ENCODE measurements at regions not wholly inside any gene's neighbourhood (a gene's known extent, or its start where the extent isn't known, plus 50 kb on each side); places are given as distances from the start of the nearest gene placed in this dataset.
"Not testable (repeated sequence)": the region's sequence is repeated elsewhere in the genome, so short reads cannot be mapped to it uniquely, and the experiment has no call there.

GRCh38 chr14:30223966-30224365 is 296.3 kb upstream of the PRKD1 start:
- DNase-seq (ENCODE audit: low read depth), result no peak

DNA sequence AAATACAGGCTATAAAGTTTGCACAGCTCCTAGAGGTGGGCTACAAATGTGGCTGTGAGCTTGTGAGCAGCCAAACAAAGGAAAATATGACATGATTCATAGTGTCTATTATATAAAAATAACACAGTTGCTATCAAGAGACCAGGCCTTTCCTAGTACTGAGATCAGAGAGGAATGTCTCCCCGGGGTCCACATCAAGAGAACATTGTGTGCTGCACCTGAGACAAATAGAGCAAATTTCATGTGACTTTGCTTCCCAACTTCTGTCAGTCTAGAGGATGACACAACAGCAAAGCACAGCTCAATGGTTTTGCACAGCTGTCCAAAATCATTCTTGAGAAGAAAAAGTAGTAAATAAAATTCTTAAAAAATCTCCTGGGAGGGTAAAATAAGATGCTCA is 297.5 kb upstream of the PRKD1 start:
- DNase-seq (ENCODE audit: low read depth), result no peak

DNA sequence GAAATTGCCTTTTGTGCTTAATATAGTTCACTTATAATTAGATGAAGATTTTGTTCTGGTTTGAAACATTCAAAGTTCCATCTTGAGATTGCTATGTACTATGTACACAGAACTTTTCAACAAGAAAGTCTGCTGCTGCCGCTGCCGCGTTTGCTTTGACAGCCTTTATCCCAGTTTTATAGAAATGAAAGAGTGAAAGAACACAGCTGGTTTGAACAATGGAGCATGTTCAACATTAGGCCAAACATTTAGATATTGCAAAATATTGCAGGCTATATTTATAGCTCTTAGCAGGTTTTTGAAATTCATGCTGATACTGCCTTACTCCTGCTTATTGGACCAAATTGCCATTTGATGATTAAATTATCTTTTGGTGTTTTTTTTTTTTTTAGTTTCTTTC is 299.8 kb upstream of the PRKD1 start:
- no peak for DNase-seq (ENCODE audit: low read depth)

GRCh38 chr14:30227876-30228275 is 300.2 kb upstream of the PRKD1 start:
- no peak for DNase-seq (ENCODE audit: low read depth)

GRCh38 chr14:30230719-30231118 is 303.1 kb upstream of the PRKD1 start:
- DNase-seq (ENCODE audit: low read depth), result no peak

DNA sequence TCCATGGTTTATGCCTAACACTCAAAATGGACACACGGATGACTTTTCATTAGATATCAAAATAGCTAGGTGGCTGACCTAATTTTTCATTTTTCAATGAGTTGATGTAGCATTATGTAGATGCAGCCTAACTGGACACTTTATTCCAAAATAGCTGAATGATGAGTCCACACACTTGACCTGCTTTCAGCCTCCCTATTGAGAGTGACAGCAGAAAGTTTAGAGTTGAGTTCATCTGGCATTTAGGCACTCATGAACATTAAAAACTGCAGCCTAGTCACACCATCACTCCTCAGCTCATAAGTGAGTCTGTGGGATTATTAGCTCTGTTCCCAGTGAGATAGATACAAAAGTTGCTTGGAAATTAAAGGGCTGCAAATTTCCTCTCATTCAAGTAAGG is 307.3 kb upstream of the PRKD1 start:
- DNase-seq (ENCODE audit: low read depth), result no peak

GRCh38 chr14:30235485-30235884 is 307.8 kb upstream of the PRKD1 start:
- DNase-seq (ENCODE audit: low read depth), result no peak

DNA sequence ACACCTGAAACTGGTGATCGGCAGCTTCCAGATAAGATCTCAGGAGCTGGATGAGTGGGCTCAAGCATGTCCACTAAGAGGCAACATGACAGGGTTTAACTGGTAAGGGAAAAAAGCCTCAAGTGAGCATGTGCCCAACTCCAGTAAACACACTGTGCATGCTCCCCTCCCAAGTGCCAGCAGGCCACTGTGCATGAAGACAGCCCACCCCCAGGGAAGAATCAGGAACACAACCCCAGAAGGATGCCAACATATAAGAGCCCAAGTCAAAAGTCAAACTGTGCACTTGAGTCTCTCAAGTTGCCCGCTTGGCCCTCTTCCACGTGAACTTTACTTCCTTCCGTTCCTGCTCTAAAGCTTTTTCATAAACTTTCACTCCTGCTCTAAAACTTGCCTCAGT is 311.3 kb upstream of the PRKD1 start:
- no peak for DNase-seq (ENCODE audit: low read depth)

DNA sequence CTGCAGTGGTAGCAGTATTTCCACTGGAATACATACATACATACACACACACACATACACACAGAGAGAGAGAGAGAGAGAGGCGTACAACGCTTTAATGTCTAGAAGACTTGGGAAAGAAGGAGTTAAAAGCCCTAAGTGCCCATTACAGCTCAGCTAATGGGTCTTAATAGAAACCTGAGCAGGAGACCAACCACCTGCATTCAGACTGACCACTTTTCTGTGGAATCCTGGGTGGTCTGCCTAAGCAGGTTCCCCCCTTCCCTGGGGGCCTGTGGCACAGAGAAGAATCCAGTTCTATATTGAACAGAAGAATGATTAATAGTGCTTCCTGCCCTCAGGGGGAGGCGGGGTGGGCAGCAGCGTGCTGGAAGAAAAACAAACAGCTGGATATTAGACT is 312.4 kb upstream of the PRKD1 start:
- no peak for DNase-seq (ENCODE audit: low read depth)

DNA sequence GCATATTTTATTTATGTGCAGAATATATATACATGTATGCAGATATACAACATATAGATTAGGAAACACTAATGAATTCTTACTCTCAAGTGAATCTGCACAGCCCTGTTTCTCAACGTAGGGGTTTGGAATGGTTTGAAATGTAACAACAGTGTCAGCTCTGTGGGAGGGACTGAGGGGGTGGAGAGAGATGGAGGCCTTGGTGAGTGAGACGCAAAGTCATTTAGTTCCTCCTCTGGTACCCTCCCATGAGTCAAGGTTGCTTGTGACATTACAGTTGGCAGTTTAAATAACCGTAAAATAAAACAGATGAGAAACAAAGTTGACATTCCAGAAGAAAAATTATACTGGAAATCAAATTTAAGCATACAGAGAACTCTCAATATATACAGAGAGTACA is 313.0 kb upstream of the PRKD1 start:
- no peak for DNase-seq (ENCODE audit: low read depth)

GRCh38 chr14:30242744-30243143 is 315.1 kb upstream of the PRKD1 start:
- no peak for DNase-seq (ENCODE audit: low read depth)

- no peak for DNase-seq (ENCODE audit: low read depth)
Observed at GRCh38 chr14:30243207-30243606, 315.6 kb upstream of the PRKD1 start.

- no peak for DNase-seq (ENCODE audit: low read depth)
Observed at GRCh38 chr14:30243805-30244204, 315.2 kb upstream of the G2E3 start.

- DNase-seq (ENCODE audit: low read depth), result not testable (repeated sequence)
Observed at GRCh38 chr14:30244348-30244747, 314.6 kb upstream of the G2E3 start.

DNA sequence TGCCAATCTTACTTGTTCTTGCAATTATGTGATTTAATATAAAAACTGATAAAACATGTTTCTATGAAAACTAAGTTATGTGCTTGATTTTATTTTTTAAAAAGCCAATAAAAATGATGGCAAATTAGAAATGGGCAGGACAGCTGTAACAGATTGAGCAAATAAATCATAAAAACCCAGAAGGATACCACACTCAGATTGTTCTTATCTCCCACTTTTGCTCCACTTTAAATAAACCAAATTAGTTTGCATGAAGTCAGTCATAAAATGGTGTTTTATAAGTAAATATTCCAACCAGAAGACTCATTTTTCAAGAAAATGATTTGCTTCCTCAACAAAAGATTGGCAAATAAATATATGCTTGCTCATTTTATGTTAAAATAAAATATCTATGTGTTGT is 307.9 kb upstream of the G2E3 start:
- no peak for DNase-seq (ENCODE audit: low read depth)

DNA sequence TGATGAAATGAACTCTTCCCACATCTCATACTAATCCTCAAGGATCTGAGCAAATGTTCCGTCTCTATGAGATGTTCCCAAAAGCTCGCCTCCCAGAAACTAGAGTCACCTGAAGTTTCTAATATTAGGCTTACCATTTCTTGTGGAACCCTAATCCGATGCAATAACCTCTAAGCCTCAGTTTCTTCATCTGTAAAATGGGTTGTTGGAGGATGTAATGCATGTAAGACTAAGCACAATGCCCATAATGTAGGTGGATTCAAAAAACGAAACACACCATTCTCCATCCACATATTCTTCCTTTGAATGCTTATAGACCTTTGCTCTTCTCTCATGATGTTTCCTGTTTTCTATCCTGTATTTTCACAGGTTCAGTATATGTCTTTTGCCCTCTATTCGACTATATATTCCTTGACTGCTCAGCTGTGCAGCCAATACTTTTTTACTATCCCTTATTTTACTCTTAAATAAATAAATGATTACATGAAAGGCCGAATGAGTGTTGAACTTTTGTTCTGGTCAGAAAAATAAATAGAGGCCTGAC is 307.3 kb upstream of the G2E3 start:
- no peak for DNase-seq (ENCODE audit: low read depth)

DNA sequence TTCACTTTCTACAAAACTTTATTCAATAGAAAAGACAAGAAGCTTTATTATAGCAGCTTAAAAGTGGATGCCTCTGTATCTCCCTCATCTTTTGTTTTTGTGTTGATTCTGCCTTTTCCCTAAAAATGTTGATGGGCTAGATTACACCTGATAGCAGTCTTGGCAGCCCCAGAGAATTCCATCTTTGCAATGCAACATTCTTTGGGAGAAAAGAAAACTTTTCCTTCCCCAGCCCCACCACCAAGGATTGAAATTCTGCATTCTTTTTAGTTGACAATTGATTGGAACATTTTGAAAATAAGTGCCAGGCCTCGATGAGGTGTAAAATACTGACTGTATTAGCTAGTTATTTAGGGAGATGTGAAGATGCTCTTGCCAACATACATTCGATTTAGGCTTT is 306.8 kb upstream of the G2E3 start:
- no peak for DNase-seq (ENCODE audit: low read depth)

GRCh38 chr14:30252783-30253674 is 305.9 kb upstream of the G2E3 start:
- DNase-seq (ENCODE audit: low read depth), result no peak

DNA sequence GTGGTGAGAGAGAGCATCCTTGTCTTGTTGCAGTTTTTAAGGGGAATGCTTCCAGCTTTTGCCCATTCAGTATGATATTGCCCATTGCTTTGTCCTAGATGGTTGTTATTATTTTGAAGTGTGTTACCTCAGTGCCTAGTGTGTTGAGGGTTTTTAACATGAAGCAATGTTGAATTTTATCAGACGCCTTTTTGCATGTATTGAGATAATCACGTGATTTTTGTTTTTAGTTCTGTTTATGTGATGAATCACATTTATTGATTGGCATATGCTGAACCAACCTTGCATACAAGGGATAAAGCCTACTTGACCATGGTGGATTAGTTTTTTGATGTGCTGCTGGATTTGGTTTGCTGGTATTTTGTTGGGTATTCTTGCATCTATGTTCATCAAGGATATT is 302.3 kb upstream of the G2E3 start:
- DNase-seq (ENCODE audit: low read depth), result no peak

- no peak for DNase-seq (ENCODE audit: low read depth)
Observed at GRCh38 chr14:30257946-30258661, 300.9 kb upstream of the G2E3 start.

DNA sequence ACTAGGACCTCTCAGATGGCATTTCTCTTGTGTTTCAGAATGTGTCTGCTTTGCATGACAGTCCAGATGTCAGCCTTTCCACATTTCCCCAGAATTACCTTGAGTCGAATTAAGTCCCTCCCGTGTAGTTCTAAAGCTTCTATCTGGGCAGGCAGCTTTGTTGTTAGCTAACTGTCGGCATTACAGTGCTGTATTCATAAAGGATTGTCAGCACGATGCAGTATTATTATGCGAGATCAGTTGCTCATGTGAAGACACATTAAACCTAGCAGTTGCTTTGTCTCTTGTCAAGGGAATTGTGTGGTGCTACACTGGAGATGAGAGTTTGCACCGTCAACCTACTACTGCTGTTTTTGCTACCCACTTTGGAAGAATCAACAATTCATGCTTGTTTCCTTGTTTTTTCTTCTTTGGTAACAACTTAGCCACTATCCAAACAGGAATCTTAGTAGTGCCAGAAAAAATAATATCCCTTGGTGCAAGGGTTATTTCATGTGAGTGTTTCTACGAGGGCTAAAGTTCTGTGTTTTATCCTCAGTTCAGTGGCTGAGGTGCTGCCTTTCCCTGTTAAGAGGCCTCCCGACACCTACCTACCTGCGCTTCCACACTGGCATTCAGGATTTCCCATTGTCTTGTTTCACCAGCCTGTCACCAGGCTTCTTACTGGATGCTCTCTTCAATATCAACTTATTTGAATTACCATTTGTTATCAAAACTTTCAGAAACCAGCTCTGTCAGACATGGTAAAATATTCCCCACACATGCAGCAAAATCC is 297.9 kb upstream of the G2E3 start:
- DNase-seq (ENCODE audit: low read depth), result no peak

DNA sequence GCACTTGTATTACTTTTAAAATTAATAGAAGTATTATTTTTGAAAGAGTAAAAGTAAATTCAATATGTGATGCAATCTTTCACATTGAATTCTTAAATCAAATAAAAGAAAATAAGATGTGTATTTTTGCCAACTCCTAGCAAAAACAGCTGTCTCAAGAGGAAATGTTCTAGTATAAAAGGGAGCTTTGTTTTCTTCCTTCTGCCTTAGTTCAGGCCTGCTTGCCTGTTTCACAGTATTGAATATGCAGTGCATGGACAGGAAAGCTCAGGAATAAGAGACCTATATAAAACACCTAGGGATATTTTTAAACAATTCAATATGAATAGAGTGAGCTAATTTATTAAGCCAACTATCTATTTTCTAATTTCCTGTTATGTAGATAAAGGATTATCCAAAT is 294.8 kb upstream of the G2E3 start:
- no peak for DNase-seq (ENCODE audit: low read depth)

GRCh38 chr14:30266290-30266689 is 292.7 kb upstream of the G2E3 start:
- no peak for DNase-seq (ENCODE audit: low read depth)
